HK-2 (cell line): ENCODE measurements at regions not wholly inside any gene's neighbourhood (a gene's known extent, or its start where the extent isn't known, plus 50 kb on each side); places are given as distances from the start of the nearest gene placed in this dataset.

Source experiments
- DNase-seq: peaks from one replicate; pipeline ENCODE4 v3.0.0-alpha.2; 2018; ENCODE audit not compliant: unreplicated experiment

DNA sequence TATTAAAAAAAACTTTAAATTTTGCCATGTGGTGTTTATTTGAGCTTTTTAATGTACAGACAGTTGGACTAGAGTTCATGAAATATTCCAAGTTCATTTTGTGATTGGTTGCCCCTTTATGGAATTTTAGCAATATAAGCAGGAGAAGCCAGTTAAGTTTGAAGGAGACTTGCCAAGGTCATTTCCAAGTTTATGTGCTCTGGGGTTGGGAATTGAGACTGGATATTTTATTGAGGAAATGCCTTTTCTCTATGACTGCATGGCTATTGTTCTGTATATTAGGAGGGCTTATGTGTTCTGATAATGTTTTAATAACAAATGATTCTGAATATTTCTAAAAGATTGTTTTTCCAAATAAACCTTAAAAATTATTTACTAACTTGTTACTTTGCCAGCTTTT is 67.0 kb upstream of the TCF4 start:
- no peak for DNase-seq

DNA sequence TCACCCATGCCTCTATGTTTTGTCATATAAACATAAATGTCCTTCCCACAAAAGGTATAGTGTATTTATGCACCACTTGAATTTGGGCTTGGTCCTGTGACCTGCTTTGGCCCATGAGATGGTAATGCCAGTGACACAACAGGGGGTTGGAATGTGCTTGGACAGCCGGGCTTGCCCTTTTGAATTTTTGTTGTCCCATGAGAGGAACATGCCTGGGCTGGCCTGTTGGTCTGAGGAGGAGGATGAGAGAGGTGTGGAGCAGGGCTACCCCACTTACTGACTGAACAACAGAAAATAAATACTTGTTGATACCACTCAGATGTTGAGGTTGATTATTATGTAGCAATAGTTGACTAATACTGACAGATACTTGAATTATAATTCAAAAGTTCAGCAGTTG is 63.2 kb upstream of the TCF4 start:
- no peak for DNase-seq

DNA sequence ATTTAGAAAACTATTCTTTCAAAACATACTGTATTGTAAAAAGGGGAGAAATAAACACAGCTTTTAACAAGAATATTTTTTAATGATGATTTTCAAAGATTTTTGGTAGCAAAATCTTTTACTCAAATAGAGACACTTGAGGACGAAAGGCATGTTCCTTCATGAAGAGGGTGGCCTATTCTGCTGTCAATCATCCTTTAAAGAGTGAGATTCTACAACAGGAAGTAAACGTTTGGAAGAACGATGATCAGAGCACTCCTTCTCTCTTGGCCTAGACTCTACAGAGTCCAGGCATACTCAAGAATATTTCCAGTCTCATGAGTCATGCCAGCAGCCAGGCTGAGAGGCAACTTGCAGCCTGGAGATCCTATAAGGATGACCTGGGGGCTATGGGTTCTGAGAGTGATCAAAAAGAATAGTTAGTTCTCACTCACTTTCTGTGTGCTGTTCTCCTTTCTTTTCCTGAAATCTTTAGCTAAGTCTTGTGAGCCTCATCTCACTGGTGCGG is 62.4 kb upstream of the TCF4 start:
- no peak for DNase-seq

DNA sequence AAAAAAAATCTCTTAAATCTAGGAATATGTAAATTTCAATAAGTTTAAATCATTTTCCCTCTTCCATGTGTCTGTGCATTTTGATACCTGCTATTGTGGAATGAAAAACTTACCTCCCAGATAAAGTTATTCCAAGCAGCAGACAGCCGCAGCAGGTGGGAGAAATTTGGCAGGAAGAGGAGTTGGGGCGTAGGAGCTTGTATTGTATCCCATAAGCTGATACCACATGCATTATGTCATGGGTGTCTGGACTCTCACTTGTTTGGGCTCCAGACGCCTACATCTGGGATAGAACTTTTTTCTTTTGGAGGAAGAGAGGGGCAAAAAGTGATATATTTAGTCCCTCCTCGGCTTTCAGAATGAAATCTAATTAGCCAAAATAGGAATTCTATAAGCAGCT is 59.3 kb upstream of the TCF4 start:
- no peak for DNase-seq

DNA sequence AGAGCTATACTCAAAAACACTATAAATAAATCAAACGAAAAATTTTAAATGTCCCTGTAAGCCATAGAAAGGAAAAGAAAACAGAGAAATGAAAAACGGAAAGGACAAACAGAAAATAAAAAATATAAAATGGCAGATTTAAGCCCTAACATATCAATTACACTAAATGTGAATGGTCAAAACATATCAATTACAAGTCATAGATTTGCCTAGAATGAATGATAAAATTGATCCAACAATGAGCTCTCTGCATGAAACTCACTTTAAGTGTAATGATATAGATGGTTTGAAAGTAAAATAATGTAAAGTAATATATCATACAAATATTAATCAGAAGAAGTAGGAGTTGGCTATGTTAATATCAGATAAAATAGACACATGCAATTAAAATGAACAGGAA is 54.2 kb upstream of the TCF4 start:
- DNase-seq: no peak

DNA sequence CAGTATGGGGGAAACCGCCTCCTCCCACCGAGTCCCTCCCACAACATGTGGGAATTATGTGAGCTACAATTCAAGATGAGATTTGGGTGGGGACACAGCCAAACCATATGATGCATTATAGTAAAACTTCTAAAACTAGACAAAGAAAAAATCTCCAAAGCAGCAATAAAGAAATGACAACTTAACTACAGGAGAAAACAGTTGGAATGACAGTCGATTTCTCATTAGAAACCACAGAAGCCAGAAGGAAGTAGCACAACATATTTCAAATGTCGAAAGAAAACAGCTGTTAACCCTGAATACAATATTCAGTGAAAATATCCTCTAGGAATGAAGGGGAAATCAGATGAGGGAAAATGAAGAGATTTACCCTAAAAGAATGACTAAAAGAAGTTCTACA is 53.5 kb upstream of the TCF4 start:
- no peak for DNase-seq
